ENCODE measurements at regions not wholly inside any gene's neighbourhood (a gene's known extent, or its start where the extent isn't known, plus 50 kb on each side); places are given as distances from the start of the nearest gene placed in this dataset.
A peak's percentile ranks its signal among the peaks of the same experiment; 100 is the strongest.

- Histone ChIP-seq H3K9me3 (ENCODE audit: severe bottlenecking) (no peaks in the 10 kb centered on the region), H3K36me3 (no peaks in the 10 kb centered on the region), H3K27me3 (ENCODE audit: insufficient read depth, low read depth, severe bottlenecking) (no peaks in the 10 kb centered on the region), H3K27ac (no peak overlapping the region), H3K4me3 (ENCODE audit: low read depth, low read length) (no peak overlapping the region)
- DNase-seq: no peak
- no peak for TF ChIP-seq CTCF (IDR thresholded peaks at IDR 0.05; ENCODE audit: low read depth, low read length)
Measured at GRCh38 chr3:36025232-36025631, 355.1 kb upstream of the STAC start.

GRCh38 chr3:36032180-36033047 is 347.9 kb upstream of the STAC start:
- H3K27ac ChIP-seq: peak overlapping the region; percentile 85
- no peaks in the 10 kb centered on the region for H3K27me3 ChIP-seq (ENCODE audit: insufficient read depth, low read depth, severe bottlenecking)
- TF ChIP-seq CTCF (IDR thresholded peaks at IDR 0.05; ENCODE audit: low read depth, low read length): no peak
- no peak overlapping the region; the same call in 1 of the 2 replicates for H3K4me3 ChIP-seq (ENCODE audit: low read depth, low read length)
- H3K36me3 ChIP-seq: no peaks in the 10 kb centered on the region
- H3K9me3 ChIP-seq (ENCODE audit: severe bottlenecking): peaks cover 5% of the 10 kb centered on the region
- peak; percentile 85 for DNase-seq

- no peak for TF ChIP-seq CTCF (IDR thresholded peaks at IDR 0.05; ENCODE audit: low read depth, low read length)
- Histone ChIP-seq H3K9me3 (ENCODE audit: severe bottlenecking) (no peaks in the 10 kb centered on the region), H3K27me3 (ENCODE audit: insufficient read depth, low read depth, severe bottlenecking) (no peaks in the 10 kb centered on the region), H3K27ac (no peak overlapping the region), H3K36me3 (no peaks in the 10 kb centered on the region), H3K4me3 (ENCODE audit: low read depth, low read length) (no peak overlapping the region)
- DNase-seq: no peak
Measured at GRCh38 chr3:36058404-36059030, 321.8 kb upstream of the STAC start.

GRCh38 chr3:36060950-36061349 is 319.4 kb upstream of the STAC start:
- DNase-seq: no peak
- no peak for TF ChIP-seq CTCF (IDR thresholded peaks at IDR 0.05; ENCODE audit: low read depth, low read length)
- no peak overlapping the region for H3K27ac ChIP-seq

GRCh38 chr3:36063992-36064391 is 316.3 kb upstream of the STAC start:
- Histone ChIP-seq H3K27ac (no peak overlapping the region), H3K27me3 (ENCODE audit: insufficient read depth, low read depth, severe bottlenecking) (no peaks in the 10 kb centered on the region), H3K9me3 (ENCODE audit: severe bottlenecking) (no peaks in the 10 kb centered on the region), H3K36me3 (no peaks in the 10 kb centered on the region), H3K4me3 (ENCODE audit: low read depth, low read length) (no peak overlapping the region)
- no peak for TF ChIP-seq CTCF (IDR thresholded peaks at IDR 0.05; ENCODE audit: low read depth, low read length)
- DNase-seq: no peak

More at GRCh38 chr3:36060950-36061349, 319.4 kb upstream of the STAC start:
- H3K4me3 ChIP-seq (ENCODE audit: low read depth, low read length): no peak overlapping the region
- no peaks in the 10 kb centered on the region for H3K27me3 ChIP-seq (ENCODE audit: insufficient read depth, low read depth, severe bottlenecking)
- H3K9me3 ChIP-seq (ENCODE audit: severe bottlenecking): no peaks in the 10 kb centered on the region
- H3K36me3 ChIP-seq: no peaks in the 10 kb centered on the region

Data from WERI-Rb-1 (cell line).